ENCODE measurements at regions not wholly inside any gene's neighbourhood (a gene's known extent, or its start where the extent isn't known, plus 50 kb on each side); places are given as distances from the start of the nearest gene placed in this dataset.
A peak's percentile ranks its signal among the peaks of the same experiment; 100 is the strongest.

- Histone ChIP-seq H3K4me1 (no peaks in the 10 kb centered on the region), H3K36me3 (no peaks in the 10 kb centered on the region), H3K9me3 (replicated peaks) (no peaks in the 10 kb centered on the region), H3K27me3 (ENCODE audit: low read depth) (peaks cover 17% of the 10 kb centered on the region), H3K27ac (replicated peaks) (no peak overlapping the region), H3K4me3 (no peak overlapping the region)
- intact Hi-C loops (cut with micrococcal nuclease), result no loop called here
- no peak for DNase-seq
- peak; percentile 50 for TF ChIP-seq CTCF (IDR thresholded peaks at IDR 0.05; ENCODE audit: borderline replicate concordance)
Observed at GRCh38 chr5:13478831-13479465, 465.5 kb downstream of the DNAH5 start.

GRCh38 chr5:13477118-13477737 is 467.3 kb downstream of the DNAH5 start:
- peaks cover 17% of the 10 kb centered on the region for H3K27me3 ChIP-seq (ENCODE audit: low read depth)
- TF ChIP-seq CTCF (IDR thresholded peaks at IDR 0.05; ENCODE audit: borderline replicate concordance), result no peak
- H3K36me3 ChIP-seq, result no peaks in the 10 kb centered on the region
- intact Hi-C loops (cut with micrococcal nuclease), result no loop called here
- H3K4me1 ChIP-seq, result no peaks in the 10 kb centered on the region
- H3K9me3 ChIP-seq (replicated peaks), result no peaks in the 10 kb centered on the region
- H3K4me3 ChIP-seq, result no peak overlapping the region
- no peak for DNase-seq
- H3K27ac ChIP-seq (replicated peaks), result no peak overlapping the region

GRCh38 chr5:13472842-13473241 is 471.6 kb downstream of the DNAH5 start:
- no peak for TF ChIP-seq CTCF (IDR thresholded peaks at IDR 0.05; ENCODE audit: borderline replicate concordance)
- no peak for DNase-seq
- intact Hi-C loops (cut with micrococcal nuclease), result no loop called here
- Histone ChIP-seq H3K9me3 (replicated peaks) (no peaks in the 10 kb centered on the region), H3K4me3 (no peak overlapping the region), H3K27ac (replicated peaks) (no peak overlapping the region), H3K4me1 (no peaks in the 10 kb centered on the region), H3K36me3 (no peaks in the 10 kb centered on the region), H3K27me3 (ENCODE audit: low read depth) (peaks cover 9% of the 10 kb centered on the region)

- Histone ChIP-seq H3K9me3 (replicated peaks) (peaks cover 11% of the 10 kb centered on the region), H3K4me1 (no peaks in the 10 kb centered on the region), H3K36me3 (no peaks in the 10 kb centered on the region), H3K4me3 (no peak overlapping the region), H3K27me3 (ENCODE audit: low read depth) (no peaks in the 10 kb centered on the region), H3K27ac (replicated peaks) (no peak overlapping the region)
- no peak for TF ChIP-seq CTCF (IDR thresholded peaks at IDR 0.05; ENCODE audit: borderline replicate concordance)
- intact Hi-C loops (cut with micrococcal nuclease), result no loop called here
- DNase-seq, result no peak
Observed at GRCh38 chr5:13470975-13471374, 473.5 kb downstream of the DNAH5 start.

GRCh38 chr5:13470263-13470662 is 474.2 kb downstream of the DNAH5 start:
- Histone ChIP-seq H3K27ac (replicated peaks) (no peak overlapping the region), H3K27me3 (ENCODE audit: low read depth) (no peaks in the 10 kb centered on the region), H3K9me3 (replicated peaks) (peaks cover 11% of the 10 kb centered on the region), H3K4me1 (no peaks in the 10 kb centered on the region), H3K4me3 (no peak overlapping the region), H3K36me3 (no peaks in the 10 kb centered on the region)
- no peak for DNase-seq
- intact Hi-C loops (cut with micrococcal nuclease), result no loop called here
- no peak for TF ChIP-seq CTCF (IDR thresholded peaks at IDR 0.05; ENCODE audit: borderline replicate concordance)

Data from left ventricle myocardium inferior (tissue), 1 donor.